ENCODE measurements at regions not wholly inside any gene's neighbourhood (a gene's known extent, or its start where the extent isn't known, plus 50 kb on each side); places are given as distances from the start of the nearest gene placed in this dataset.
A peak's percentile ranks its signal among the peaks of the same experiment; 100 is the strongest.

DNA sequence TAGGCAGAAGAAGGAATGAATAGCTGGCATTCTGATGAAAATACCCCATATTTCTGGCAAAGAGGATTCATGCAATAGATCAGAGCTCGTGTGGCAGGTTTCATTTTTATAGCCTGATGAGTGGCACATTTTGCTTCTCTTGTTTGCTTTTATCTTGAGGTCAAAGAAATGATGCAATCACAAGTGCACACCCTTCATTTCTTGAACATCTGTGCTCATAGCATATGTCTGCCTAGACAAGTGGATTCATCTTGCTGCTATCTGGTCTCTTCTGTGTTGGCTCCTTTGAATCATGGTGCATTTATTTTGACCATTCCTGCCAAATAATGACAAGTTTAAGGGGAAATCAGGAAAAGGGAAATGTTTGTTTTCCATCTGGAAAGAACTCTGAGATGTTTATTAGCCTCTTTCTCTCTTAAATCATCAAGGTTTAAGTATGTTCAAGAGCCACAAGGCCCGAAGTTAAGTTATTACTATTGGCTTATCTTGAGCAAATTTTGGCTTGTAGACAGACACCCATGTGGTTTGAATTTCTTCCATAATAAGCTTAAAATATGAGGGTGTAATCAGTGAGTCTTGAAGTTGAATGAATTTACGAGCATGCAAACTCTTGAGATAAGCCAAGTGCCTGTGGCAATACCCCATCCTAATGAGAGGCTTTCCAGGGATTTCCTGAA lies 59.3 kb upstream of the HS3ST1 start:
- no peaks in the 10 kb centered on the region for H3K36me3 ChIP-seq (ENCODE audit: control insufficient read depth, insufficient read depth, low read length)
- no peak overlapping the region for H2BK120ac ChIP-seq (ENCODE audit: low read depth, low read length)
- H4K20me1 ChIP-seq (ENCODE audit: insufficient read depth, low read length): no peaks in the 10 kb centered on the region
- no peak overlapping the region for H3K27ac ChIP-seq (ENCODE audit: insufficient read depth, low read length)
- no CpG with 5 or more reads among the region's 3 CpGs for WGBS, 2 experiments (ENCODE audit: extremely low coverage in 2 of 2, insufficient read length in 1 of 2)
- H3K56ac ChIP-seq (ENCODE audit: extremely low read depth, insufficient read depth, low read length): no peak overlapping the region
- H3K4me2 ChIP-seq (ENCODE audit: low read depth, low read length): no peak overlapping the region
- ChIA-PET CTCF (no interaction called here), POLR2A (ENCODE audit: unreplicated experiment) (no interaction called here)
- intact Hi-C loops (cut with micrococcal nuclease): no loop called here
- H3K9me1 ChIP-seq (ENCODE audit: insufficient read depth, low read length): no peaks in the 10 kb centered on the region
- H2AK5ac ChIP-seq (ENCODE audit: low read depth, low read length): no peak overlapping the region
- H2BK5ac ChIP-seq (ENCODE audit: low read depth, low read length, poor library complexity, severe bottlenecking): no peak overlapping the region
- no peak overlapping the region for H4K91ac ChIP-seq (ENCODE audit: insufficient read depth, low read depth, low read length)
- H3K9ac ChIP-seq (ENCODE audit: low read depth, low read length): no peak overlapping the region
- no peaks in the 10 kb centered on the region for H3K79me1 ChIP-seq (ENCODE audit: low read depth in 1 of 2, low read length in 2 of 2)
- no peak overlapping the region for H3K4ac ChIP-seq (ENCODE audit: low read depth, low read length)
- DNase-seq (no peak), ATAC-seq (ENCODE audit: low read depth) (no peak)
- no peaks in the 10 kb centered on the region for H3K9me3 ChIP-seq (ENCODE audit: control insufficient read depth, insufficient read depth, low read length)
- no peak overlapping the region for H2AK9ac ChIP-seq (replicated peaks; ENCODE audit: low read depth, low read length, poor library complexity)
- no peaks in the 10 kb centered on the region for H3K27me3 ChIP-seq (ENCODE audit: control insufficient read depth, insufficient read depth, low read length)
- no peak overlapping the region for H2BK20ac ChIP-seq (ENCODE audit: low read depth, low read length)
- BruUV-seq (replicated peaks): no TSS peak
- no peak overlapping the region for H4K8ac ChIP-seq (ENCODE audit: low read depth in 2 of 2, low read length in 2 of 2)
- H3K4me1 ChIP-seq (ENCODE audit: control insufficient read depth, insufficient read depth, low read length): no peaks in the 10 kb centered on the region
- no peak overlapping the region for H3K4me3 ChIP-seq (ENCODE audit: insufficient read depth, low read depth, low read length)
- dilution Hi-C loops (cut with HindIII; ENCODE audit: low sequenced_read_pairs, unreplicated experiment): no loop called here
- no peak for TF ChIP-seq MXI1 (IDR thresholded peaks at IDR 0.05; ENCODE audit: borderline replicate concordance, low read depth, low read length)
- no peak for TF ChIP-seq RFX5 (IDR thresholded peaks at IDR 0.05; ENCODE audit: low read depth, low read length)
- TF ChIP-seq CEBPB (IDR thresholded peaks at IDR 0.05; ENCODE audit: low read depth, low read length): peak; percentile 61
- TF ChIP-seq, protein P1, sequence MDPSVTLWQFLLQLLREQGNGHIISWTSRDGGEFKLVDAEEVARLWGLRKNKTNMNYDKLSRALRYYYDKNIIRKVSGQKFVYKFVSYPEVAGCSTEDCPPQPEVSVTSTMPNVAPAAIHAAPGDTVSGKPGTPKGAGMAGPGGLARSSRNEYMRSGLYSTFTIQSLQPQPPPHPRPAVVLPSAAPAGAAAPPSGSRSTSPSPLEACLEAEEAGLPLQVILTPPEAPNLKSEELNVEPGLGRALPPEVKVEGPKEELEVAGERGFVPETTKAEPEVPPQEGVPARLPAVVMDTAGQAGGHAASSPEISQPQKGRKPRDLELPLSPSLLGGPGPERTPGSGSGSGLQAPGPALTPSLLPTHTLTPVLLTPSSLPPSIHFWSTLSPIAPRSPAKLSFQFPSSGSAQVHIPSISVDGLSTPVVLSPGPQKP (IDR thresholded peaks at IDR 0.05; ENCODE audit: borderline replicate concordance, low read depth, low read length): no peak
- no peak overlapping the region for H2AFZ ChIP-seq (replicated peaks; ENCODE audit: low read length, poor library complexity)
- no peak overlapping the region for H4K5ac ChIP-seq (ENCODE audit: low read depth, low read length)
- in situ Hi-C loops (cut with MboI; ENCODE audit: low sequenced_read_pairs): no loop called here
- H2BK15ac ChIP-seq (ENCODE audit: low read depth, low read length): no peak overlapping the region
- H3K14ac ChIP-seq (replicated peaks; ENCODE audit: low read depth, low read length): no peak overlapping the region
- no peak overlapping the region for H3K23ac ChIP-seq (ENCODE audit: low read depth, low read length)
- H3K18ac ChIP-seq (ENCODE audit: low read depth, low read length): no peak overlapping the region
